HUES6 (cell line): ENCODE measurements at regions not wholly inside any gene's neighbourhood (a gene's known extent, or its start where the extent isn't known, plus 50 kb on each side); places are given as distances from the start of the nearest gene placed in this dataset.
"Not testable (repeated sequence)": the region's sequence is repeated elsewhere in the genome, so short reads cannot be mapped to it uniquely, and the experiment has no call there.

ENCODE experiments used
- H3K27ac ChIP-seq: 2 replicates; pipeline ENCODE4 v1.7.0; 2013; ENCODE audit warnings: low read depth, mild to moderate bottlenecking, low read length, inconsistent platforms
- H3K27me3 ChIP-seq: 2 replicates; pipeline ENCODE4 v1.6.1; 2013; ENCODE audit warnings: low read length; ENCODE audit not compliant: control insufficient read depth, insufficient read depth
- H3K36me3 ChIP-seq: 2 replicates; pipeline ENCODE4 v1.6.1; 2013; ENCODE audit warnings: low read length; ENCODE audit not compliant: control insufficient read depth, insufficient read depth
- H3K4me1 ChIP-seq: 2 replicates; pipeline ENCODE4 v1.6.1; 2013; ENCODE audit warnings: low read length; ENCODE audit not compliant: control insufficient read depth, insufficient read depth
- H3K4me3 ChIP-seq: 2 replicates; pipeline ENCODE4 v1.5.1; 2013; ENCODE audit warnings: low read depth, low read length
- H3K9ac ChIP-seq: one replicate; pipeline ENCODE4 v1.6.1; 2013; ENCODE audit warnings: mild to moderate bottlenecking, low read length
- H3K9me3 ChIP-seq: 2 replicates; pipeline ENCODE4 v1.6.1; 2013; ENCODE audit warnings: low read depth, low read length; ENCODE audit not compliant: control insufficient read depth, insufficient read depth

DNA sequence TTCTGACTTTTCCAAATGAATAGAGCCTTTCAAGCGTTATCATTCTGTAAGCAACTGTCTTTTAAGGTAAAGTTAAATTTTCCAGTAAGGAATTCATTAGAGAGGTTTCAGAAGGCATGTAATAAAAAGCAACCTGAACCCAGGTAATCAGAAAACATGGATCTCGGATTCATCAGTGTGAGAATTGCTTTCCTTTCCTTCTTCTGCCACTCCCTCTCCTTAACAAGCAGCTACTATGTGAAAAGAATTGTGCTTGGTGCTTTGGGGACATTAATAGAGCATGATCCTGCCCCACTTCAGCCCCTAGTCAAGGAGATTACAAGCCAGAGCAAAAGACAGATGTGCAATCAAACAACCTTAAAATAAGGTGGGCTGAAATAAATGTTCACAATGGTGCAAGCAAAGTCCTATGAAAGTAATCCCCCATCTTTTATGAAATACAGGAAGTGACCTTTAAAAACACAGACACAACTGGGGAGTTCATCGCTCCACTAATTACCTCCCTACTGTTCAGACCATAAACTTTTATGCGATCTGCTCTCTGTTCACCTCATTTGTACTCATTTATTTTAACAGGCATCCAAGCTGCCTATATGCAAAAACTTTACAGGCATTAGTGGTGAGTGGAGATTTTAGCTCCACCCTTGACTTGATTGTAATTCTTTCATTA lies 122.9 kb upstream of the RASGEF1B start:
- no peaks in the 10 kb centered on the region for H3K36me3 ChIP-seq
- no peaks in the 10 kb centered on the region for H3K9me3 ChIP-seq
- H3K9ac ChIP-seq, result no peak overlapping the region
- H3K4me3 ChIP-seq, result no peak overlapping the region
- no peak overlapping the region for H3K27ac ChIP-seq
- no peaks in the 10 kb centered on the region for H3K27me3 ChIP-seq
- H3K4me1 ChIP-seq, result peaks cover 3% of the 10 kb centered on the region; the same call in 1 of the 2 replicates

DNA sequence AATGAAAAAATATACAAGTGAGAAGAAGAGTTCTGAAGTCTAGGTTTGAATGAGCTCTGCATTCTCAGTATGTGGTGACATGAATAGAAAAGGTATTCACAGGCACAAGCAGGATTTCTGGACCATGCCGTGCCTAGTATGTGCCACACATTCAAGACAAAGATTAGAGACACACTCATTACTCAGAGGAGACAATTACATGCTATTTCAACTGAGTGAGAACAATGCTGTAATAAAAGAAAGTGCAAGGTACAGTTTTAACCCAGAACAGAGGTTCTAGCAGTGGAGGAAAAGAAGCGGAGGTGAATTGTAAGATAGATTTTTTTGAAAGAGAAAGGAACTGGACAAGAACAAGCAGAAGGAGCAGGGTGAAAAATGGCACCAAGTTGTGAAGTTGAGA lies 121.0 kb upstream of the RASGEF1B start:
- H3K9me3 ChIP-seq, result no peaks in the 10 kb centered on the region
- no peaks in the 10 kb centered on the region for H3K4me1 ChIP-seq
- H3K27me3 ChIP-seq, result no peaks in the 10 kb centered on the region
- H3K36me3 ChIP-seq, result no peaks in the 10 kb centered on the region
- H3K9ac ChIP-seq, result no peak overlapping the region
- H3K4me3 ChIP-seq, result no peak overlapping the region
- no peak overlapping the region for H3K27ac ChIP-seq

DNA sequence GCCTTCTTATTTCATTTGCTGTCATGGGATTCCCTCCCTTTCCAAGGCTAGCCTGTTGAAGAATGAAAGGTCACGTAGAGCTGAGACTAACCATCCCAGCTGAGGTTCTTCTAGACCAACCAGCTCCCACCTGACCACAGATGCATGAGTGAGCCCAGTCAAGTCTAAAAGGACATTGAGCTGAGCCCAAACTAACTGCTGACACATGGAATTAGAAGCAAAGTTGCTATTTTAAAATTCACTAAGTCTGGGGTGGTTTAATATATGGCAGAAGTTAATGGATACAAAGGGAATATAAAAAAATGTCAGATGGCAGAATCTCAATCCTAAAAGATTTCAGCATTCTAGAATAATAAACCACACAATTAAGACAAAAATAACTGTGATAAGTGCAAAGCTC lies 118.9 kb upstream of the RASGEF1B start:
- H3K9me3 ChIP-seq, result no peaks in the 10 kb centered on the region
- H3K4me1 ChIP-seq, result no peaks in the 10 kb centered on the region
- no peak overlapping the region for H3K4me3 ChIP-seq
- no peaks in the 10 kb centered on the region for H3K36me3 ChIP-seq
- H3K27ac ChIP-seq, result no peak overlapping the region
- H3K9ac ChIP-seq, result no peak overlapping the region
- H3K27me3 ChIP-seq, result no peaks in the 10 kb centered on the region

DNA sequence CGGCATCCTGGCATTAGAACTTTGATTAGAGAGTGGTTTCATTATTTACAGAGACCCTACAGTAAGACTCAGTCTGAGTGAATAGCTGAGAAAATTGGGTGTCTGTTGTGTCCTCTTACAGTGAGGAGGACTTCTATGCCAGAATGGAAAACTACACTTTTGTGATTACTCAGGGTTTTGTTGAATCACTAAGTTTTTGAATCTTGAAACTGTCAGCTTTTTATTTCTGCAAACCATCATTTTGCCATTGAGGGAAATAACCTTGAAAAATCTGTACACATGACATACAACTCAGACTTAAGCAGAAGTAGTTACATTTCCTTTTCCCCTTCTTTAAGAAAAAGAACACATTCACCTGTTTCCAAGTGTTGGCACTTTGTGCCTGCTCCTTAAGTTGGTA lies 117.6 kb upstream of the RASGEF1B start:
- Histone ChIP-seq H3K4me3 (no peak overlapping the region), H3K27me3 (no peaks in the 10 kb centered on the region)

DNA sequence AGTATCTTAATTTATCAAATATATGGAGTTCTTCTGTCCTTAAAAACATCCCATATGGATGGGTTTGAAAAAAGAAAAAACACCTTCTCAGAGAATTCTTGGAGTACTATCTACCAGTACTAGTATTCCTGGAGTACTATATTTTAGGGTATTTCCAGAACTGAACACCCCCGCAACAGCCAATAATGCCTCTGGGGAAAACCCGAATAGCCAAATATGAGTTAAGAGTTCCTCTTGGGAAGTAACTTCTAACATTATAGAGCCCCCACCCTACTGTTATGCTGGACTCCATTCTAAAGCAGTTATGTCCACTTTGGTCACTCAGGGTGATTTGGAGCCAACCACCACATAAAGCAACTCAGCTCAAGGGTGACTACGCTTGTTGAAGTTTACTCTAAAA lies 115.0 kb upstream of the RASGEF1B start:
- Histone ChIP-seq H3K4me1 (no peaks in the 10 kb centered on the region), H3K9me3 (no peaks in the 10 kb centered on the region), H3K4me3 (no peak overlapping the region), H3K36me3 (no peaks in the 10 kb centered on the region), H3K9ac (no peak overlapping the region), H3K27ac (no peak overlapping the region), H3K27me3 (no peaks in the 10 kb centered on the region)

More for the DNA sequence above, 117.6 kb upstream of the RASGEF1B start:
- H3K27ac ChIP-seq, result no peak overlapping the region
- H3K9ac ChIP-seq, result no peak overlapping the region
- no peaks in the 10 kb centered on the region for H3K4me1 ChIP-seq
- no peaks in the 10 kb centered on the region for H3K36me3 ChIP-seq
- no peaks in the 10 kb centered on the region for H3K9me3 ChIP-seq

DNA sequence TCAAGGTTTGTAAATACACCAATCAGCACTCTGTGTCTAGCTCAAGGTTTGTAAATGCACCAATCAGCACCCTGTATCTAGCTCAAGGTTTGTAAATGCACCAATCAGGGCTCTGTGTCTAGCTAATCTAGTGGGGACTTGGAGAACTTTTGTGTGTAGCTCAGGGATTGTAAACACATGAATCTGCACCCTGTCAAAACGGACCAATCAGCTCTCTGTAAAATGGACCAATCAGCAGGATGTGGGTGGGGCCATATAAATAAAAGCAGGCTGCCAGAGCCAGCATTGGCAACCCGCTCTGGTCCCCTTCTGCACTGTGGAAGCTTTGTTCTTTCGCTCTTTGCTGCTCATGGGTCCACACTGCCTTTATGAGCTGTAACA lies 109.3 kb upstream of the RASGEF1B start:
- H3K36me3 ChIP-seq, H3K9ac ChIP-seq, H3K27ac ChIP-seq, H3K27me3 ChIP-seq, H3K4me3 ChIP-seq, H3K9me3 ChIP-seq, H3K4me1 ChIP-seq: not testable (repeated sequence)

DNA sequence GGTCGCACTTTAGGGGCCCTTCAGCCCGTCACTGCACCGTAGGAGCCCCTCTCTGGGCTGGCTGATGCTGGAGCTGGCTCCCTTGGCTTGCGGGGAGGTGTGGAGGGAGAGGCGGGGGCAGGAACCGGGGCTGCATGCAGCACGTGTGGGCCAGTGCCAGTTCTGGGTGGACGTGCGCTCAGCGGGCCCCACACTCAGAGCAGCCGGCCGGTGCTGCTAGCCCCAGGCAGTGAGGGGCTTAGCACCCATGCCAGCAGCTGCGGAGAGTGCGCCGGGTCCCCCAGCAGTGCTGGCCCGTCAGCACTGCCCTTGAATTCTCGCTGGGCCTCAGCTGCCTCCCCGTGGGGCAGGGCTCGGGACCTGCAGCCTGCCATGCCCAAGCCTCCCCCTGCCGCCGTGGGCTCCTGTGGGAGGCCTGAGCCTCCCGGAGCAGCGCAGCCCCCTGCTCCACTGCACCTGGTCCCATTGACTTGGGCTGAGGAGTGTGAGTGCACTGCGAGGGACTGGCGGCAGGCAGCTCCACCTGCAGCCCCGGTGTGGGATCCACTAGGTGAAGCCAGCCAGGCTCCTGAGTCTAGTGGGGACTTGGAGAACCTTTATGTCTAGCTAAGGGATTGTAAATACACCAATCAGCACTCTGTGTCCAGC lies 108.8 kb upstream of the RASGEF1B start:
- H3K36me3 ChIP-seq, result no peaks in the 10 kb centered on the region
- no peaks in the 10 kb centered on the region for H3K27me3 ChIP-seq
- H3K9me3 ChIP-seq, result peaks cover 7% of the 10 kb centered on the region; the same call in 1 of the 2 replicates
- no peak overlapping the region for H3K9ac ChIP-seq
- H3K27ac ChIP-seq, result no peak overlapping the region
- H3K4me1 ChIP-seq, result peaks cover 2% of the 10 kb centered on the region
- H3K4me3 ChIP-seq, result no peak overlapping the region

DNA sequence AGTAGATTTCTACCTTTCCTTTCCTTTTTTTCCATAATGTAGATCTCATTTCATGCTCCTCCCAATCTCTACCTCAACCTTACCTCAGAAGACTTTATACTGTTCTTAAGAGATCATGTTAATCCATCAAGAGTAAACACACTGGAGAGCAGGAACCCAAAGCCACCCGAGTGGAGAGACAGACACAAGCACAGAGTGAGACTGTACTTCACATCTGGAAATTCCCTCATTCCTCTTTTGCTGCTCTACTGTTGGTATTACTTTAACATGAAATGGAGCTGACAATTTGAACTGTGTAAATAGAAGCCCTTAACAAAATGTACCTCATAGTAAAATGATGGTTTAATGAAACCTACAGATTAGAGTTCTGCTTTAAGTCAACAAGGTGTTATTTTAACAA lies 105.7 kb upstream of the RASGEF1B start:
- Histone ChIP-seq H3K9me3 (peaks cover 7% of the 10 kb centered on the region; the same call in 1 of the 2 replicates), H3K4me1 (peaks cover 11% of the 10 kb centered on the region), H3K27me3 (no peaks in the 10 kb centered on the region), H3K9ac (no peak overlapping the region), H3K36me3 (no peaks in the 10 kb centered on the region), H3K4me3 (no peak overlapping the region), H3K27ac (no peak overlapping the region)

DNA sequence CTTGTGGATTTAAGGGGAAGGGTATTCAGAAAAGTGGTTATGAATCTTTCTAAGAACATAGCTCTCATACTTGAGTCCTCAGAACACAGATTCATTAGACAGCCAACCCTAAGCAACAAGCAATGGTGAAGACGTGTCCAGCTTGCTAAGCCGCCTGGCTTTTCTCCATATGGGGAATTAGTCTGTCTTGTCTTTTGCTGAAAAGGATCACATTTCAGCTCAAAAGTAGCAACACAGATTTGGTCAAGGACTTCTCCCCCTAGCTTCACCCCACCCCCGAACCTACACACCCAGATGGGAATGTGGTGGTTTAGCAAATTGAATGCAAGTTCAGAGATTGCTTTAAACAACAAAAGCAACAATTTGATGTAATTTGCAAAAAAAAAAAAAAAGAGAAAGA lies 103.3 kb upstream of the RASGEF1B start:
- no peak overlapping the region for H3K9ac ChIP-seq
- H3K36me3 ChIP-seq, result no peaks in the 10 kb centered on the region
- H3K9me3 ChIP-seq, result no peaks in the 10 kb centered on the region; the same call in 1 of the 2 replicates
- H3K27ac ChIP-seq, result no peak overlapping the region
- H3K4me3 ChIP-seq, result no peak overlapping the region
- no peaks in the 10 kb centered on the region for H3K27me3 ChIP-seq
- H3K4me1 ChIP-seq, result peaks cover 11% of the 10 kb centered on the region

DNA sequence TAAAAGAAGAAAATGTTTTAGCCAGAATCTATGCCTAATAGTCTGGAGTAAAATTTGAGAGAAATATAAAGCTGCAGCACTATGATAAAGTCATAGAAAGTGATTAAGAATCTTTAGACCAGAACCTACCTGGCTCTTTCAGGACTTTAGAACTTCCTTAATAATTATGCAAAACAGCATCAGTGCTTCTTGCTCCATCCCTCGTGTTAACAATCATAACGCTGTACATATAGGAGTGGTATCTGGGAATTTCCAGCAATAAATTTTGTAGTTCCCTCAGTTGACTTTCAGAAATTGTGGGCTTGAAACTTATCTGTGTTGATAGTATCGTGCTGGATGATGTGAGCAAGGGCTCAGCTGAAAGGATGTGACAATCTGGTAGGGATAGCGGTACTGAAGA lies 102.1 kb upstream of the RASGEF1B start:
- no peaks in the 10 kb centered on the region for H3K36me3 ChIP-seq
- H3K9me3 ChIP-seq, result no peaks in the 10 kb centered on the region

DNA sequence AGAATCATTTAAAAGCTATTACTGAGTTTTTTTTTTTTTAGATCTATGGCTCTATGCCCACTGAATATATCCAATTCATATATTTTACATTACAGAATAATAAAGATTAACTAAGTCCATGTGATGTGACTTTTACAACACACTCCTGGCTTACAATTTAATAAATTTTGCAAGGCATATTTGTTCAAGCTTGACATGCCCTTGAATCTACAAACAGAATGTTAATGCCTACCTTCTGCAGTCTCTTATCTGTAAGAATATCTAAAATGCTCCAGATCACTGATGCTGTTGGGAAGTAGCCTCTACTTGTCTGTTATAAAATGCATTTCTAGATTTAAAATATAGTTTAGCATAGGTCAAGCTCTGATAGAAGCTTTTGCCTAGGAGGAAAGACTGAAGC lies 100.7 kb upstream of the RASGEF1B start:
- H3K9me3 ChIP-seq, result no peaks in the 10 kb centered on the region
- H3K27me3 ChIP-seq, result no peaks in the 10 kb centered on the region
- peaks cover 11% of the 10 kb centered on the region for H3K4me1 ChIP-seq
- H3K4me3 ChIP-seq, result no peak overlapping the region
- H3K9ac ChIP-seq, result no peak overlapping the region
- no peak overlapping the region for H3K27ac ChIP-seq
- no peaks in the 10 kb centered on the region for H3K36me3 ChIP-seq

More for the DNA sequence above, 102.1 kb upstream of the RASGEF1B start:
- H3K27me3 ChIP-seq, result no peaks in the 10 kb centered on the region
- no peak overlapping the region for H3K9ac ChIP-seq
- peaks cover 11% of the 10 kb centered on the region for H3K4me1 ChIP-seq
- no peak overlapping the region for H3K4me3 ChIP-seq
- H3K27ac ChIP-seq, result no peak overlapping the region
